Endothelial cell (in vitro differentiated cells): ENCODE measurements at regions not wholly inside any gene's neighbourhood (a gene's known extent, or its start where the extent isn't known, plus 50 kb on each side); places are given as distances from the start of the nearest gene placed in this dataset.

Source experiments
- DNase-seq: peaks from one replicate; pipeline ENCODE4 v3.0.0; 2021; ENCODE audit warnings: low spot score
- H3K27ac Mint-ChIP-seq: one replicate; pipeline ENCODE4 v1.8.0; 2021; ENCODE audit warnings: mixed read lengths, inconsistent platforms; ENCODE audit not compliant: unreplicated experiment
- H3K27me3 Mint-ChIP-seq: one replicate; pipeline ENCODE4 v1.8.0; 2021; ENCODE audit warnings: mild to moderate bottlenecking, moderate library complexity, mixed read lengths, inconsistent platforms; ENCODE audit not compliant: unreplicated experiment
- H3K36me3 Mint-ChIP-seq: one replicate; pipeline ENCODE4 v1.8.0; 2021; ENCODE audit warnings: mild to moderate bottlenecking, low read depth, mixed read lengths, inconsistent platforms; ENCODE audit not compliant: unreplicated experiment
- H3K4me1 Mint-ChIP-seq: one replicate; pipeline ENCODE4 v1.8.0; 2021; ENCODE audit warnings: mild to moderate bottlenecking, mixed read lengths, inconsistent platforms; ENCODE audit not compliant: unreplicated experiment
- H3K4me3 Mint-ChIP-seq: one replicate; pipeline ENCODE4 v1.8.0; 2021; ENCODE audit warnings: mild to moderate bottlenecking, mixed read lengths, inconsistent platforms; ENCODE audit not compliant: unreplicated experiment
- H3K9me3 Mint-ChIP-seq: one replicate; pipeline ENCODE4 v1.8.0; 2021; ENCODE audit warnings: mixed read lengths, inconsistent platforms; ENCODE audit not compliant: unreplicated experiment
- CTCF ChIP-seq: fragments of 200-600 bp; sonication (generic); IDR thresholded peaks from one replicate; pipeline ENCODE4 v1.5.0; 2021; ENCODE audit warnings: antibody characterized with exemption; ENCODE audit not compliant: unreplicated experiment

- no peak for TF ChIP-seq CTCF
- Mint-ChIP-seq H3K4me3 (no peak overlapping the region), H3K27ac (no peak overlapping the region), H3K9me3 (no peaks in the 10 kb centered on the region), H3K36me3 (no peaks in the 10 kb centered on the region), H3K27me3 (no peaks in the 10 kb centered on the region), H3K4me1 (peaks cover 13% of the 10 kb centered on the region)
- DNase-seq = no peak
Observed at GRCh38 chr6:104596091-104596490, 263.6 kb downstream of the HACE1 start.

- no peak for TF ChIP-seq CTCF
- peaks cover 13% of the 10 kb centered on the region for H3K4me1 Mint-ChIP-seq
- no peak overlapping the region for H3K4me3 Mint-ChIP-seq
- DNase-seq = no peak
- no peaks in the 10 kb centered on the region for H3K36me3 Mint-ChIP-seq
- no peaks in the 10 kb centered on the region for H3K9me3 Mint-ChIP-seq
- no peak overlapping the region for H3K27ac Mint-ChIP-seq
- H3K27me3 Mint-ChIP-seq = no peaks in the 10 kb centered on the region
Observed at GRCh38 chr6:104595311-104595820, 264.4 kb downstream of the HACE1 start.

- TF ChIP-seq CTCF = no peak
- Mint-ChIP-seq H3K4me3 (no peak overlapping the region), H3K36me3 (no peaks in the 10 kb centered on the region), H3K9me3 (no peaks in the 10 kb centered on the region), H3K4me1 (peaks cover 16% of the 10 kb centered on the region), H3K27me3 (no peaks in the 10 kb centered on the region), H3K27ac (no peak overlapping the region)
- no peak for DNase-seq
Observed at GRCh38 chr6:104591573-104592334, 268.0 kb downstream of the HACE1 start.

GRCh38 chr6:104589940-104590339 lies 269.8 kb downstream of the HACE1 start:
- DNase-seq = no peak
- Mint-ChIP-seq H3K27me3 (no peaks in the 10 kb centered on the region), H3K27ac (no peak overlapping the region), H3K9me3 (no peaks in the 10 kb centered on the region), H3K36me3 (no peaks in the 10 kb centered on the region), H3K4me1 (peaks cover 16% of the 10 kb centered on the region), H3K4me3 (no peak overlapping the region)
- TF ChIP-seq CTCF = no peak

GRCh38 chr6:104585646-104586045 lies 274.1 kb downstream of the HACE1 start:
- H3K4me3 Mint-ChIP-seq = no peak overlapping the region
- H3K9me3 Mint-ChIP-seq = no peaks in the 10 kb centered on the region

More at GRCh38 chr6:104585646-104586045, 274.1 kb downstream of the HACE1 start:
- TF ChIP-seq CTCF = no peak
- Mint-ChIP-seq H3K4me1 (peaks cover 3% of the 10 kb centered on the region), H3K27ac (no peak overlapping the region), H3K36me3 (no peaks in the 10 kb centered on the region), H3K27me3 (no peaks in the 10 kb centered on the region)
- no peak for DNase-seq
